ENCODE measurements at regions not wholly inside any gene's neighbourhood (a gene's known extent, or its start where the extent isn't known, plus 50 kb on each side); places are given as distances from the start of the nearest gene placed in this dataset.

DNA sequence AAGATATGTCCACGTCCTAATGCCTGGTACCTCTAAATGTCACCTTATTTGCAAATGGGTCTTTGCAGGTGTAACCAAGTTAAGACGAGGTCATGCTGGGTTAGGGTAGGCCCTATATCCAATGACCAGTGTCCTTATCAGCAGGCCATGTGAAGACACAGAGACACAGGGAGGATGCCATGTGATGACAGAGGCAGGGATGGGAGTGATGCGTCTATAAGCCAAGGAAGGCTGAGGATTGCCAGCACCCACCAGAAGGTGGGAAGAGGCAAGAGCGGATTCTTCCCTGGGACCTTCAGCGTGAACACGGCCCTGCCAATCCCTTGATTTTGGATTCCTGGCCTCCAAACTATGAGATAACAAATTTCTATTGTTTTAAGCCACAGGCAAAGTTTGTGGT is 123.4 kb upstream of the CXCL14 start:
- TF ChIP-seq, protein P1, sequence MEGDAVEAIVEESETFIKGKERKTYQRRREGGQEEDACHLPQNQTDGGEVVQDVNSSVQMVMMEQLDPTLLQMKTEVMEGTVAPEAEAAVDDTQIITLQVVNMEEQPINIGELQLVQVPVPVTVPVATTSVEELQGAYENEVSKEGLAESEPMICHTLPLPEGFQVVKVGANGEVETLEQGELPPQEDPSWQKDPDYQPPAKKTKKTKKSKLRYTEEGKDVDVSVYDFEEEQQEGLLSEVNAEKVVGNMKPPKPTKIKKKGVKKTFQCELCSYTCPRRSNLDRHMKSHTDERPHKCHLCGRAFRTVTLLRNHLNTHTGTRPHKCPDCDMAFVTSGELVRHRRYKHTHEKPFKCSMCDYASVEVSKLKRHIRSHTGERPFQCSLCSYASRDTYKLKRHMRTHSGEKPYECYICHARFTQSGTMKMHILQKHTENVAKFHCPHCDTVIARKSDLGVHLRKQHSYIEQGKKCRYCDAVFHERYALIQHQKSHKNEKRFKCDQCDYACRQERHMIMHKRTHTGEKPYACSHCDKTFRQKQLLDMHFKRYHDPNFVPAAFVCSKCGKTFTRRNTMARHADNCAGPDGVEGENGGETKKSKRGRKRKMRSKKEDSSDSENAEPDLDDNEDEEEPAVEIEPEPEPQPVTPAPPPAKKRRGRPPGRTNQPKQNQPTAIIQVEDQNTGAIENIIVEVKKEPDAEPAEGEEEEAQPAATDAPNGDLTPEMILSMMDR (conservative IDR thresholded peaks at IDR 0.05; ENCODE audit: low read depth in 2 of 2): no peak
- TF ChIP-seq ZNF331 (CRISPR knock-in tag; IDR thresholded peaks at IDR 0.05; ENCODE audit: low read depth) (no peak), EZH2phosphoT487 (IDR thresholded peaks at IDR 0.05; ENCODE audit: unreplicated experiment) (no peak), EZH2 (IDR thresholded peaks at IDR 0.05; ENCODE audit: low read depth, unreplicated experiment) (no peak), POLR2AphosphoS5 (IDR thresholded peaks at IDR 0.05; ENCODE audit: low read depth) (no peak), CREB1 (CRISPR knock-in tag; IDR thresholded peaks at IDR 0.05; ENCODE audit: low read depth) (no peak), JUNB (IDR thresholded peaks at IDR 0.05; ENCODE audit: unreplicated experiment) (no peak), NANOG (IDR thresholded peaks at IDR 0.05; ENCODE audit: borderline replicate concordance) (no peak), ZNF114 (CRISPR knock-in tag; IDR thresholded peaks at IDR 0.05) (no peak), STAT1 (IDR thresholded peaks at IDR 0.05; ENCODE audit: unreplicated experiment) (no peak)
- TF ChIP-seq, protein P2, sequence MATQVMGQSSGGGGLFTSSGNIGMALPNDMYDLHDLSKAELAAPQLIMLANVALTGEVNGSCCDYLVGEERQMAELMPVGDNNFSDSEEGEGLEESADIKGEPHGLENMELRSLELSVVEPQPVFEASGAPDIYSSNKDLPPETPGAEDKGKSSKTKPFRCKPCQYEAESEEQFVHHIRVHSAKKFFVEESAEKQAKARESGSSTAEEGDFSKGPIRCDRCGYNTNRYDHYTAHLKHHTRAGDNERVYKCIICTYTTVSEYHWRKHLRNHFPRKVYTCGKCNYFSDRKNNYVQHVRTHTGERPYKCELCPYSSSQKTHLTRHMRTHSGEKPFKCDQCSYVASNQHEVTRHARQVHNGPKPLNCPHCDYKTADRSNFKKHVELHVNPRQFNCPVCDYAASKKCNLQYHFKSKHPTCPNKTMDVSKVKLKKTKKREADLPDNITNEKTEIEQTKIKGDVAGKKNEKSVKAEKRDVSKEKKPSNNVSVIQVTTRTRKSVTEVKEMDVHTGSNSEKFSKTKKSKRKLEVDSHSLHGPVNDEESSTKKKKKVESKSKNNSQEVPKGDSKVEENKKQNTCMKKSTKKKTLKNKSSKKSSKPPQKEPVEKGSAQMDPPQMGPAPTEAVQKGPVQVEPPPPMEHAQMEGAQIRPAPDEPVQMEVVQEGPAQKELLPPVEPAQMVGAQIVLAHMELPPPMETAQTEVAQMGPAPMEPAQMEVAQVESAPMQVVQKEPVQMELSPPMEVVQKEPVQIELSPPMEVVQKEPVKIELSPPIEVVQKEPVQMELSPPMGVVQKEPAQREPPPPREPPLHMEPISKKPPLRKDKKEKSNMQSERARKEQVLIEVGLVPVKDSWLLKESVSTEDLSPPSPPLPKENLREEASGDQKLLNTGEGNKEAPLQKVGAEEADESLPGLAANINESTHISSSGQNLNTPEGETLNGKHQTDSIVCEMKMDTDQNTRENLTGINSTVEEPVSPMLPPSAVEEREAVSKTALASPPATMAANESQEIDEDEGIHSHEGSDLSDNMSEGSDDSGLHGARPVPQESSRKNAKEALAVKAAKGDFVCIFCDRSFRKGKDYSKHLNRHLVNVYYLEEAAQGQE (IDR thresholded peaks at IDR 0.05; ENCODE audit: unreplicated experiment): no peak
- TF ChIP-seq, protein P3, sequence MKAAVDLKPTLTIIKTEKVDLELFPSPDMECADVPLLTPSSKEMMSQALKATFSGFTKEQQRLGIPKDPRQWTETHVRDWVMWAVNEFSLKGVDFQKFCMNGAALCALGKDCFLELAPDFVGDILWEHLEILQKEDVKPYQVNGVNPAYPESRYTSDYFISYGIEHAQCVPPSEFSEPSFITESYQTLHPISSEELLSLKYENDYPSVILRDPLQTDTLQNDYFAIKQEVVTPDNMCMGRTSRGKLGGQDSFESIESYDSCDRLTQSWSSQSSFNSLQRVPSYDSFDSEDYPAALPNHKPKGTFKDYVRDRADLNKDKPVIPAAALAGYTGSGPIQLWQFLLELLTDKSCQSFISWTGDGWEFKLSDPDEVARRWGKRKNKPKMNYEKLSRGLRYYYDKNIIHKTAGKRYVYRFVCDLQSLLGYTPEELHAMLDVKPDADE (IDR thresholded peaks at IDR 0.05): no peak
- TF ChIP-seq, protein P4, sequence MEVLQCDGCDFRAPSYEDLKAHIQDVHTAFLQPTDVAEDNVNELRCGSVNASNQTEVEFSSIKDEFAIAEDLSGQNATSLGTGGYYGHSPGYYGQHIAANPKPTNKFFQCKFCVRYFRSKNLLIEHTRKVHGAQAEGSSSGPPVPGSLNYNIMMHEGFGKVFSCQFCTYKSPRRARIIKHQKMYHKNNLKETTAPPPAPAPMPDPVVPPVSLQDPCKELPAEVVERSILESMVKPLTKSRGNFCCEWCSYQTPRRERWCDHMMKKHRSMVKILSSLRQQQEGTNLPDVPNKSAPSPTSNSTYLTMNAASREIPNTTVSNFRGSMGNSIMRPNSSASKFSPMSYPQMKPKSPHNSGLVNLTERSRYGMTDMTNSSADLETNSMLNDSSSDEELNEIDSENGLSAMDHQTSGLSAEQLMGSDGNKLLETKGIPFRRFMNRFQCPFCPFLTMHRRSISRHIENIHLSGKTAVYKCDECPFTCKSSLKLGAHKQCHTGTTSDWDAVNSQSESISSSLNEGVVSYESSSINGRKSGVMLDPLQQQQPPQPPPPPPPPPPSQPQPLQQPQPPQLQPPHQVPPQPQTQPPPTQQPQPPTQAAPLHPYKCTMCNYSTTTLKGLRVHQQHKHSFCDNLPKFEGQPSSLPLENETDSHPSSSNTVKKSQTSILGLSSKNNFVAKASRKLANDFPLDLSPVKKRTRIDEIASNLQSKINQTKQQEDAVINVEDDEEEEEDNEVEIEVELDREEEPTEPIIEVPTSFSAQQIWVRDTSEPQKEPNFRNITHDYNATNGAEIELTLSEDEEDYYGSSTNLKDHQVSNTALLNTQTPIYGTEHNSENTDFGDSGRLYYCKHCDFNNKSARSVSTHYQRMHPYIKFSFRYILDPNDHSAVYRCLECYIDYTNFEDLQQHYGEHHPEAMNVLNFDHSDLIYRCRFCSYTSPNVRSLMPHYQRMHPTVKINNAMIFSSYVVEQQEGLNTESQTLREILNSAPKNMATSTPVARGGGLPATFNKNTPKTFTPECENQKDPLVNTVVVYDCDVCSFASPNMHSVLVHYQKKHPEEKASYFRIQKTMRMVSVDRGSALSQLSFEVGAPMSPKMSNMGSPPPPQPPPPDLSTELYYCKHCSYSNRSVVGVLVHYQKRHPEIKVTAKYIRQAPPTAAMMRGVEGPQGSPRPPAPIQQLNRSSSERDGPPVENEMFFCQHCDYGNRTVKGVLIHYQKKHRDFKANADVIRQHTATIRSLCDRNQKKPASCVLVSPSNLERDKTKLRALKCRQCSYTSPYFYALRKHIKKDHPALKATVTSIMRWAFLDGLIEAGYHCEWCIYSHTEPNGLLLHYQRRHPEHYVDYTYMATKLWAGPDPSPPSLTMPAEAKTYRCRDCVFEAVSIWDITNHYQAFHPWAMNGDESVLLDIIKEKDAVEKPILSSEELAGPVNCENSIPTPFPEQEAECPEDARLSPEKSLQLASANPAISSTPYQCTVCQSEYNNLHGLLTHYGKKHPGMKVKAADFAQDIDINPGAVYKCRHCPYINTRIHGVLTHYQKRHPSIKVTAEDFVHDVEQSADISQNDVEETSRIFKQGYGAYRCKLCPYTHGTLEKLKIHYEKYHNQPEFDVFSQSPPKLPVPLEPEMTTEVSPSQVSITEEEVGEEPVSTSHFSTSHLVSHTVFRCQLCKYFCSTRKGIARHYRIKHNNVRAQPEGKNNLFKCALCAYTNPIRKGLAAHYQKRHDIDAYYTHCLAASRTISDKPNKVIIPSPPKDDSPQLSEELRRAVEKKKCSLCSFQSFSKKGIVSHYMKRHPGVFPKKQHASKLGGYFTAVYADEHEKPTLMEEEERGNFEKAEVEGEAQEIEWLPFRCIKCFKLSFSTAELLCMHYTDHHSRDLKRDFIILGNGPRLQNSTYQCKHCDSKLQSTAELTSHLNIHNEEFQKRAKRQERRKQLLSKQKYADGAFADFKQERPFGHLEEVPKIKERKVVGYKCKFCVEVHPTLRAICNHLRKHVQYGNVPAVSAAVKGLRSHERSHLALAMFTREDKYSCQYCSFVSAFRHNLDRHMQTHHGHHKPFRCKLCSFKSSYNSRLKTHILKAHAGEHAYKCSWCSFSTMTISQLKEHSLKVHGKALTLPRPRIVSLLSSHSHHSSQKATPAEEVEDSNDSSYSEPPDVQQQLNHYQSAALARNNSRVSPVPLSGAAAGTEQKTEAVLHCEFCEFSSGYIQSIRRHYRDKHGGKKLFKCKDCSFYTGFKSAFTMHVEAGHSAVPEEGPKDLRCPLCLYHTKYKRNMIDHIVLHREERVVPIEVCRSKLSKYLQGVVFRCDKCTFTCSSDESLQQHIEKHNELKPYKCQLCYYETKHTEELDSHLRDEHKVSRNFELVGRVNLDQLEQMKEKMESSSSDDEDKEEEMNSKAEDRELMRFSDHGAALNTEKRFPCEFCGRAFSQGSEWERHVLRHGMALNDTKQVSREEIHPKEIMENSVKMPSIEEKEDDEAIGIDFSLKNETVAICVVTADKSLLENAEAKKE (CRISPR knock-in tag; IDR thresholded peaks at IDR 0.05): no peak
